ENCODE measurements at regions not wholly inside any gene's neighbourhood (a gene's known extent, or its start where the extent isn't known, plus 50 kb on each side); places are given as distances from the start of the nearest gene placed in this dataset.

- ATAC-seq = peak; percentile 28 to 88 (median 50)
- intact Hi-C loops (cut with DNase I) = no loop called here
- no peaks in the 10 kb centered on the region for H3K27me3 ChIP-seq
- H3K4me3 ChIP-seq = no peak overlapping the region
- H3K9me3 ChIP-seq = no peaks in the 10 kb centered on the region
- 21% methylated on average over 5 of the region's 5 CpGs for WGBS (ENCODE audit: insufficient coverage, low coverage, low lambda C conversion rate, missing lambda C conversion rate)
- no peaks in the 10 kb centered on the region for H3K36me3 ChIP-seq
- no peak for DNase-seq
- H3K27ac ChIP-seq = no peak overlapping the region
- TF ChIP-seq POLR2A (IDR thresholded peaks at IDR 0.05) (no peak), CTCF (IDR thresholded peaks at IDR 0.05) (no peak)
- peaks cover 0 to 9% (median 4%) of the 10 kb centered on the region in 4 donors for H3K4me1 ChIP-seq
These were observed 235.6 kb upstream of the TGFBR2 start for GRCh38 chr3:30370681-30371271.

GRCh38 chr3:30372837-30373236 lies 233.6 kb upstream of the TGFBR2 start:
- TF ChIP-seq CTCF (IDR thresholded peaks at IDR 0.05) (no peak), POLR2A (IDR thresholded peaks at IDR 0.05) (no peak)
- Histone ChIP-seq H3K36me3 (no peaks in the 10 kb centered on the region), H3K4me3 (no peak overlapping the region), H3K9me3 (no peaks in the 10 kb centered on the region), H3K27me3 (no peaks in the 10 kb centered on the region), H3K27ac (no peak overlapping the region), H3K4me1 (peaks cover 0 to 9% (median 4%) of the 10 kb centered on the region in 4 donors)
- WGBS (ENCODE audit: insufficient coverage, low coverage, low lambda C conversion rate, missing lambda C conversion rate) = 23% methylated on average over 3 of the region's 3 CpGs
- intact Hi-C loops (cut with DNase I) = no loop called here
- DNase-seq (no peak), ATAC-seq (no peak)

- no peaks in the 10 kb centered on the region for H3K9me3 ChIP-seq
- no peaks in the 10 kb centered on the region for H3K27me3 ChIP-seq
- ATAC-seq = no peak
- no peaks in the 10 kb centered on the region for H3K36me3 ChIP-seq
- DNase-seq = no peak
- no peak overlapping the region for H3K27ac ChIP-seq
- TF ChIP-seq POLR2A (IDR thresholded peaks at IDR 0.05) = no peak
- TF ChIP-seq CTCF (IDR thresholded peaks at IDR 0.05) = no peak
- no peaks in the 10 kb centered on the region for H3K4me1 ChIP-seq
- no peak overlapping the region for H3K4me3 ChIP-seq
- no CpG with 5 or more reads among the region's 2 CpGs for whole genome bisulfite sequencing (ENCODE audit: insufficient coverage, low coverage, low lambda C conversion rate, missing lambda C conversion rate)
- intact Hi-C loops (cut with DNase I) = no loop called here
These were observed 221.8 kb upstream of the TGFBR2 start for GRCh38 chr3:30384546-30385072.

DNA sequence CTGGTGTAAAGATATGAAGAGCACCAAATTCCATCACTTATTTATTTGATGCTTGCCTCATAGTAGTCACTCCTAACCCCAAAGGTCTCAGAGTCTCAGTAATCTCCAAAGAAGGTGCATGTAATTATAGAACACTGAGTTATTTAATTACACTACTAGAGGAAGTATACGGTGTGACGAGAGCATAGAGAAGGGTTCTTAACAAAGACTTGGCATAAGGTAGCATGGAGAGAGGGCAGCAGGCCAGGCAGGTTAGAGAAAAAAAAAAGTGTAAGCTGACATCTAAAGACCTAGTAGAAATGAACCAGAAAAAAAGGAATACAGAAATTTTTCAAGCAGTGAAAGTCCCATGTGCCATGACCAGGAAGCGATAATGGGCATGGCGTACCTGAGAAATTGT lies 213.3 kb upstream of the TGFBR2 start:
- no peak for TF ChIP-seq CTCF (IDR thresholded peaks at IDR 0.05)
- no peak for TF ChIP-seq POLR2A (IDR thresholded peaks at IDR 0.05)
- Histone ChIP-seq H3K4me1 (no peaks in the 10 kb centered on the region), H3K27ac (no peak overlapping the region), H3K36me3 (no peaks in the 10 kb centered on the region), H3K4me3 (no peak overlapping the region), H3K9me3 (no peaks in the 10 kb centered on the region), H3K27me3 (no peaks in the 10 kb centered on the region)
- 83% methylated on average over 4 of the region's 4 CpGs for WGBS (ENCODE audit: insufficient coverage, low coverage, low lambda C conversion rate, missing lambda C conversion rate)
- intact Hi-C loops (cut with DNase I) = no loop called here
- no peak for ATAC-seq
- no peak for DNase-seq
